Nucleus accumbens (tissue), 56 donors: ENCODE measurements at regions not wholly inside any gene's neighbourhood (a gene's known extent, or its start where the extent isn't known, plus 50 kb on each side); places are given as distances from the start of the nearest gene placed in this dataset.

Experiments used
- DNase-seq, 56 donors: peaks; one replicate each; lab custom pipeline; 2025; lab: John Stamatoyannopoulos, UW

DNA sequence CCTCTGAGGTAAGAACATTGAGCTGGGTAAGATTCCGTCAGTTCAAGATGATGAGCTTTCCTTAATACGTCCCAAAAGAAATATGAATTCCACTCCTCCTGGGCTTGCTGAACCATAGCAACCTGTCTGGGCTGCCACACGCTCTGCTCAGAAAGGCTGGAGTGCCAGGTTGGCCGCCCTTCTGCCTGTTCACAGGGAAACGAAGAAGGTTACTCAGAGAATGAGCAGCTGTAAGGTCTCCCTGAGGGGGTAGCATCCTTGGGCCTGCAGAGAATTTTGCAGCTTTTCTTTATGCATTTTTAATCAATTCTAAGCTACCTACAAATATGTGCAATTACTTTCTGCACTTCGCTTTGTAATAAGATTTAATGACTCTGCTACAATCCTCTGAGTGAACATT lies 130.7 kb upstream of the BACE2 start:
- DNase-seq: peak in 4 of 56 donors; percentile 6 to 28 (median 12)

DNA sequence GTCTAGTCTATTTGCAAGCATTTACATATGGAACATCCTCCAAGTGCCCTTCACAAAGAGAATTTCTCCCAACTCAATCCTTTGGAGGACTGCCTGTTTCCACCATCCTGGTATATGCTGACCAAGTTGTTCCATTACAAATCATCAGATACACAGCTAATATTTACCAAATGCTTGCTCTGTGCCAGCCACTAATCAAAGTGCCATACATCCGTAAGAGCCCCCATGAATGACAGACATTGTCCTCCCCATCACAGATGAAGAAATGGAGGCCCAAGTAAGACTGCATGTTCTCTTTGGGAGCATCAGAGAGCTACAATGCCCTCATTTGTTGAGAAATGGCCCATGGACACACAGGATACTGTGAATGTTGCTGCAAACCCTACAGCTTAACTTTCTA lies 130.0 kb upstream of the BACE2 start:
- DNase-seq: no peak

DNA sequence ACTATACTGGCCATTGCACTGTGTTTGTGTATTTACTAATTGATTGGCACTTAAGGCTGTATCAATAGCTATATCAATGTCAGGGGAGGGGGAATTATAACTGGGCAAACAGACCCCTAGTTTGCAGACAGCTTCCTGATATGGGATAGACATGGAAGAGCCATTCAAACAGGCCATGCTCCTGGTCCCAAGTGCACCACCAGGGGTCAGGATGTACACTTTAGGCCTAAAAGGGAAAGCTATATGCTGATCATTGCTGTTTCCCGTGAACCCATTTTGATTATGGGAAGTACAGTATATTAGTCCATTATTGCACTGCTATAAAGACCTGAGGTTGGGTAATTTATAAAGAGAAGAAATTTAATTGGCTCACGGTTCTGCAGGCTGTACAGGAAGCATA lies 124.9 kb upstream of the BACE2 start:
- DNase-seq: no peak

DNA sequence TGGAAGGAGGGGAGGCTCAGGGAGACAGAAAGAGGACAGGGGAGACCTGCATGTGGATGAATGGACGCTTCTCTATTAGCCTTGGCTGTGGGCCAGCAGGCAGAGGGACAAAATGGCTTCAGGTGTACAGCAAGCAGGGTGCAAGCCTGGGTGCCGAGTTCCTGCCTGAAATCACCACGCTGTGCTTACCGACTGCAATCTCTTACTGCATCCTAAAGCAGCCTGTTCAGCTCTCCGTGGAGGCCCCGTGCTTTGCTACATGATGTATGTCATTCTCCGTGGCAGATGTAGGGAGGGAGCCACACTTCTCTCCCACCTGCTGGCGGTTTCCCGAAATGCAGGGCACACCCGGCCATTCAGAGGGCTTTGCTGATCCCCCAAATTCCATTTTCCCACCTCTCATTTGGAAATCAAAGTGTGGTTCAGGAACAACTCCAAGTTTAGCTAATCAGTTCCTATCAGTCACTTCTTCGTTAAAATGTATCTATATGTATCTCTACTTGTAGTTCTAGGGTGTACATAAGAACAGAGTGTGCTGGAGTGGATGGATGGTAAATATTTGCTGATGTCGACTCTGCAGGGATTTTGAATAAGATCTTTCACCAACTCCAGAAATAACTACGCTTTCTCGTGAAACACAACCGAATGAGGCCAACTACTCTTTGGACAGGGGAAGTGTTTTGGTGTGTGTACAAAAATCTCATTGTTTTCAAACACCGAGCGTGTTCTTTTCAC lies 122.3 kb upstream of the BACE2 start:
- peak in 2 of 56 donors; percentile 18 to 25 for DNase-seq

DNA sequence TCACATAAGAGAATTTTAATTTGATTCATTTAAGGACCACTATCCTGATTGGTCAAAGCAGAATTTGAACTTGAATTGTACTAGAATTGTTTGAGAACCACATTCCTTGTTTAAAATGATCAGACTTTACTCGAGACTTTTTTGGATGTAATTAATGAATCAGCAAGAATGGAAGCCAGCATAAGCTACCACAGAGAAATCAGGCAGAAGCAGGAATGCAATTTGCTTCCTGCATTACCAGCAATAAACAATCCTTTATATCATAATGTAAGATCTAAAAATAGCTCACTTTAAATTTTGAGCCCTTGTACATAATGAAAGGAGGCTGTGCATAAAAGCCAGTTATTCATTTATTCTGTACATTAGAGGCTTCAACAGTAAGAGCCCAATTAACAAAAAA lies 119.8 kb upstream of the BACE2 start:
- DNase-seq: no peak

DNA sequence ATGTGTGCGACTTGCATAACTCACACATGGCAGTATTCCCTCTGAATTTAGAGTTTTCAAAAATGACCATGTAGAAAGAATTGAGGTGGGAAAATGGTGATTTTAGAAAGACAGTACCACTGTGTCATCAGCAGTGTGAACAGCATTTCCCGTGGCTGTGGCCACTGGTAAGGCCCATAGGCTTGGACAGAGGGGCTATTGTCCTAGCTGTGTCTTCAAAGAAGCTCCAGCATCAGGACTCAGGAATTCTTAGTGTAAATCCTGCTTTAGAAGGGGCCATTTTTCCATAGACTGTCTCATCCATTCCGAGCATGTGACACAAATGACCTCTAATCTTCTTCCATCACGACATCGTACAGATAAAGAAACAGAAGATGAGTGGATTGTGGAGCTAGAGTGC lies 119.3 kb upstream of the BACE2 start:
- no peak for DNase-seq

DNA sequence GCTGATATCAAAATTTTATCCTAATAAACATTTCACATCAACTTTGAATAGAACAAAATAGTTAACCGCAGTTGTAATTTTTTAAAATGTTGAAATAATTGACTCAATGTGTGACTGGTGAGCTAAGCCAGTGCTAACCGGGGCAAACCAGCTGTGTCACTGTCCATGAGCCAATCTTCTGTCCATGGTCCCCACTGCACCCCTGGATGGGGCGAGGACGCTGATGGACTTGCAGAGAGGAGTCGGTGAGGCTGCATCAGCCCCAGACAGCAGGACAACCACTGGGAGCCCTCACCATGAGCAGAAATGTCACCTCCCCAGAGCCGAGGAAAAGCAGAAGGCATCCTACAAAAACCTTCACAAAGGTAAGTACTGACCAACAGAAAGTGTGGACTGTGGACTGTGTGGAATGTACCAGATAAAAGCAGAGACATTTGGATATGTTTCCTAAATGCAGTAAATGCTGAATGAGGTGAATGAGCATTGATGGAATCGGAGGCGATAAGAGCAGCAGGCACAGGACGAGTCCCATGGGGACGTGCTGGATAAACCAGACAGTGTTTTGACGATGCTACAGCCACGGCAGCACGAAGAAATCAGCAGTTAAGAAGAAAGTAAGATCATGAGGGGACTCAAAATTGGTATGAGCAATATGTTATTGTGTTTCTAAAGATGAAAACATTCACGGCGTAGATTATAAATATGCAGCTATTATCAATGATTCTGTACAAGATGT lies 115.0 kb upstream of the BACE2 start:
- no peak for DNase-seq

DNA sequence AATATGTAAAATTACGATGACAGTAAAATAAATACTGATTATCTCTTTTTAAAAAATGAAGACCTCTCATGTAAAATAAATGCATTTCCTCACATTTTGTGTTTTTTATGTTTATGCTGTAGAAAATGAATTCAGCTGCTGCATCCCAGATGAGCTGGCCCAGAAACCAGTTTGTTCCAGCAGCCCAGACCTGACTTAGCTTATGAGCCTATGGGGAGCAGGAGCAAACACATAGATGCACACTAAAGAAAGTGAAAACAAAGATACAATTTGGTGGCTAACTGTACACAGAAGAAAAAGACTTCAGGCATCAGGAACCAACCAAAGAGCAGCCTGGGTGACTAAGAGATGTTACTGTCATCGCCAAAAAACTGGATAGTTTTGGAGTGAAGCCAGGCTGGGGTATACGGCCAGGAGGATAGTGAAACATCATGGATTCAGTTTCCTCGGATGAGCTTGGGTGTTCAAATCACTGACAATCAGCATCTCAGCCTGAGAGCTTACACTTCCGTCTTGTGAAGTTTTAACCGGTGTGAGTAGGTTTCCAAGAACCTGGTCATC lies 113.9 kb upstream of the BACE2 start:
- DNase-seq: no peak

DNA sequence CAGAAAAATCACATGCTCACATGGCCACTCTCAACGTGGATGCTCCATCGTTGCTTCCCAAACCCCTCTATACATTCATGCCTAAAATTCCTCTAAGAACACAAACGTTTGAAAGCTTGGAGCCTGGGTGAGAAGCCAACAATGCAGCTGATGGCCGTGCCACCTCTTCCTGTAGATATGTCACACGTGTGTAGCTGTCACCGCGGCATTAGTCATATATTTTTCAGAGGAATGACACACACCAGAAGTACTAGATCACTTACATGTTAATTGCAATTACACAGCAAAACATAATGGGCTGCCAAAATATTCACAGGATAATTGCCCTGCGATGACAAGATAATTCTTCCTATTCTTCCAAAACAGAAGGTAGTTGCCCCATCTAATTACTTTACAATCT lies 112.7 kb upstream of the BACE2 start:
- DNase-seq: no peak

DNA sequence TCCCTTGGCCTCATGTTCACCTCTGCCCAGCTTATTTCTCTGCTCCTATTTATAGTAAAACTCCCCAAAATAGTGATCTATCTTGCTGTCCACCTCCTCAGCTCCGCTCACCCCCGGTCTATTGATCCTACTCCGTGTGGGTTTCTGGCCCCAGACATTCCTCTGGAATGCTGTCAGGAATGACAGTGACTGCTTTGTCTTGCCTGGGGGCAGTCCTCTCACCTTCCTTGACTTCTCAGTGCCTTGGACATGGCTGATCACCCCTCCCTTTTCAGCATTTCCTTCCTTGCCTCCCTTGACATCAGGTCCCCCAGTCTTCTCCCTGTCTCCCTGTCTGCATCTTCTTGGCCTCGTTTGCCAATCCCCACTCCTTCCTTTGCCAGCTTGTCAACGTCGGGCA lies 108.1 kb upstream of the BACE2 start:
- DNase-seq: no peak

DNA sequence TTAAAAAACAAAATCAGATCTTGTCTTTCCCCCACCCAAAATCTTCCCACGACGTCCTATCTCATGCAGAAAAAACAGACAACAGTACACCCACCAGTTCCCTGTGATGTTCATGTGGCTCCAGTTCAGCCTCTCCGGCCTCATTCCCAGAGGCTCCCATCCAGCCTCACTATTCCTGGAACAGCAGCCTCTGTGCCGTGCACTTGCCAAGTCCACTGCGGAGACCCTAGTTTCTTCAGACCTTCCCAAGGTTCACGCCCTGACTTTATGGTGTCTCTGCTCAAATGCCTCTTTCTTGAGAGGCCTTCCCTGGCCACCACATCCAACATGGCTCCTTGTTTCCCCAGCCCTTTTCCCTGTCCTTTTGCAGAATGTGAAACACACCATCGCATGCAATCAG lies 106.3 kb upstream of the BACE2 start:
- DNase-seq: no peak

DNA sequence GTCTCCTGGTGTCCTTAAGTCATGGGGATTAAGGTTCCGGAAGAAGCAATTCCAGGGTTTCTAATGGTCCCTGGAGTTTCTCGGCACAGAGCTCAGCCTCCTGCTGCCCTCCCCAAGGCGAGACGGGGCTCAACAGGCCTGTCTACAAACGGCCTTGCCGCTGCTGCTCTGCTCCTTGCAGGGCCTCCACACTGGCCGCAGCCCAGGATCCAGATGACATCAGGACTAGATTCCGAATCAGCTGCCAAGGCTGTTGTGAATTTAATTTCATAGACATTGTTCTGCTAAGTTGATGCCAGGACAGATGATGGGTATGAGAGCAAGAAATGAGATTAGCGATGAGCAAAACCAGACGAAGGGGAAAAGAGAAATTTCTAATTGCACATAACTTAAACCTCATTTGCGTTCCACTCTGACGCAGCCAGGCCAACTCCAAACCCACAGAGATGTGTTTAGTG lies 103.6 kb upstream of the BACE2 start:
- DNase-seq: peak in 2 of 56 donors; percentile 15 to 29

DNA sequence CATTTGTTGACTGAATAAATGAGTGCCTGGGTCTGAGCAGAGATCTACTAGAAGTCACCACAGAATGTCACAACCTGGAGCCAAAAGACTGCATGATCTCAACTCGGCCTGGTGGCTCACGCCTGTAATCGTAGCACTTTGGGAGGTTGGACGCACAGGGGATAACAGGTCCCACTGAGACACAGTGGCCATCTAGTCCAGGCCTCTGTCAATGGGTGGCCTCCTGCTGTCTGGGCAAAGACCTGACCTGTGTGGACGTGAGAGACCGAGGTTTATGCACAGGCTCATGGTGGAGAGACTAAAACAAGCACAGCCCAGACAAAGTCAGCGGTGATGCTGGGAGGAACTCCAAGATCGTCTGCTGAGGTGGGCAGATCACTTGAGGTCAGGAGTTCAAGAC lies 103.0 kb upstream of the BACE2 start:
- no peak for DNase-seq

DNA sequence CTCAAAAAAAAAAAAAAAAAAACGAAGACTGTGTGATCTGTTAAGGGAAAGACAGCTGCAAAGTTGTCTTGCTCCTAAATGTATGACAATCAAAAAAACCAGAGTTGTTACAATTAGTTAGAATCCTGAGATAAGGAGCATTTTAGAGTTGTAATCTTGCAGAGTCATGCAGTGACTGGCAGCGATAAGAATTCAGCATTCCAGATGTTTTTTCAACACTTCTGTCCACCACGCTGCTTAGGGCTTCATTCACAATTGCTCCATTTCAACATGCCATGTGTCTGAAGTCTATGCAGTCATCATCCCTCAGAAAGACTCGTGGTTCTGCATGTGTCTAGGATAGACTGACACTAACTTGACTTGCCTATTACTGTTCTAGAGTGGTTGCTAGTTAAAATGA lies 102.4 kb upstream of the BACE2 start:
- no peak for DNase-seq

DNA sequence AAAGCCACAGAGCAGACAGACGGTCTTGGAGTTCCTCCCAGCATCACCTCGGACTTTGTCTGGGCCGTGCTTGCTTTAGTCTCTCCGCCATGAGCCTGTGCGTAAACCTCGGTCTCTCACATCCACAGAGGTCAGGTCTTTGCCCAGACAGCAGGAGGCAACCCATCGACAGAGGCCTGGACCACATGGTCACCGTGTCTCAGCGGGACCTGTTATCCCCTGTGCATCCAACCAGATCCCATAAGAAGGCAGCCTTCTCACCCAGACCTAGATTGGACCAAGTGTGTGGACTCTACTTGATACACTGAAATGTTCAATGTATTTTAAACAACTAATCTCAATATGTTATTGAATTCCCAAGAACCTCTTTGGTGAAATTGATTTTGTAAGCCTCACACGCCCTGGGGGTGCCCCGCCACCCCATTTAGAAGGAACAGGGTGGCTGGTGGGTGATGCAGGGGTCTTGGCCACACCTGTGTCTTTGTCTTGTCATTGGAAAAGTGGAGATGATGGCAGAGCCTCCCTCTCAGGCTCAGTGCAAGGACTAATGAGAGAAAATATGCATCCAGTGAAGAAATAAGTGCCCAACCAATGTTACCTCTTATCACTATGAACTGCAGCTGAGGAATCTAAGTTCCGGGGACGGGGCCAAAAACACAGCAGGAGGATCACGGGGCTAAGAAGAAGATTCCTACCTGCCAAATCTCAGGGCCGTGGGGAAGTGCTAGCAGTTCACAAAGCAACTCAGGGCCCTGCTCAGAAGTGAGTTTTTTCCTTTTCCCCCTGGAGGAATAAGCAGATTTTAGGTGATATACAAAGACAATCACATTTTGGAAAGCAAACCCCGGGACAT lies 101.6 kb upstream of the BACE2 start:
- no peak for DNase-seq

DNA sequence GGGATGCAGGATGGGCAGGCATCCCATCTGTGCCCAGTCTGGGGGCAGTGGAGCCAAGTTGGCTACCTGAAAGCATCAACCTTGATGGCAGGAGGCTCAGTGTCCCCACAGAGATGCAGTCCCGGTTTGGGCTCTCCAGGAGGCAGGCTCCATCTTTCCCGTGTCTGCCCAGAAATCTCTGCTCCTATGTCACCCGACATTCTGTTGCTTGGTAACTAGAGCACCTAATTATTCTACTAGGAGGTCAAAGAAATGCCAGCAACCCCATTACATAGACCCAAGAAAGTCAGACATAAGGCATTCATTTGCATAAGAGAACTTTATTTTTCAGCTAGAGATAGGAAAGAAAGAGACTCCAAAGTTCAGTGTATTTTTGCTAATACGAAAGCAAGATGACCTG lies 100.3 kb upstream of the BACE2 start:
- DNase-seq: no peak

DNA sequence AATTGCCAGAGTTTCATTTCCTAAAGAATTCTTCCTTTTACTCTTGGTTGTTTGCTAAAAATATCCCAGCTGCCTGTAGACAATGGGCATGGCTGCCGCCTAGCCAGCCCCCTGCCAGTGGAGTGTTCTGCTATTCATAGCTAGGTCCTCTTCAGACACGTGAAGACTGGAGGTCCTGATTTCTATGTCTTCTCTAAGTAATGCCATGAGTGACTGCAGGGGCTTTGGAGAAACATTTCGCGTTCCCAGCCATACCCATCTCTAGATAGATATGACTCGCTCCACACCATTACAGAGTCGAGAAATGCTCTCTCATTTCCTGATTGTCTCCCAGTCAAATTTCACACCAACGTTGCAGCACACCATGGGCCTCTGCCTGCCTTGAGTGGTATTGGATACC lies 99.5 kb upstream of the BACE2 start:
- peak in 10 of 56 donors; percentile 23 to 44 (median 34) for DNase-seq

DNA sequence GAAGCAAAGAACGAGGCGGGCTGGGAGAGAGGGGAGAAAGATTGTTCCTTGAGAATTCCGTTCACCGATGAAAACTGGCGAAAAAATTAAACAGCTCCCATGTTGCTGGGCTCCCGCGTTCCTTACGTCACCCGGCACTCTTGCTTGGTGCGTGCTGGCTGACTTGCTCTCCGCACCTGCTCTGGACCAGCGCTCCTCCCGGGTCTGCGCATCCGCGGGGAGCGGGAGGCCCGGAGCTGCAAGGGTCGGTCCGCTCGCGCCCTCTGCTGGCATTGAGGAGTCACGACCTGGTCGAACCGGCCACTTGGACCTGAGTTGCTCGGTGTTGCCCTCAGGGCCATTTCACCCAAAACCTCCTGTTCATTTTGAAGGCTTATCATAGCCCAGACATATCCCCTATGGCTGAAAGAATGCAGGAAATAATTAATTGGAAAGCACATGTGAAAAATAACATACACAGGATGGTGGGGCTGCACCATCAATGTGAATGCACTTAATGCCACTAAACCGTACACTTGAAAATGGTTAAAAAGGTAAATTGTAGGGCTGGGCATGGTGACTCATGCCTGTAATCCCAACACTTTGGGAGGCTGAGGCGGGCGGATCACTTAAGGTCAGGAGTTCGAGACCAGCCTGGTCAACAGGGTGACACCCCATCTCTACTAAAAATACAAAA lies 98.9 kb upstream of the BACE2 start:
- peak in 54 of 56 donors; percentile 31 to 91 (median 72) for DNase-seq

DNA sequence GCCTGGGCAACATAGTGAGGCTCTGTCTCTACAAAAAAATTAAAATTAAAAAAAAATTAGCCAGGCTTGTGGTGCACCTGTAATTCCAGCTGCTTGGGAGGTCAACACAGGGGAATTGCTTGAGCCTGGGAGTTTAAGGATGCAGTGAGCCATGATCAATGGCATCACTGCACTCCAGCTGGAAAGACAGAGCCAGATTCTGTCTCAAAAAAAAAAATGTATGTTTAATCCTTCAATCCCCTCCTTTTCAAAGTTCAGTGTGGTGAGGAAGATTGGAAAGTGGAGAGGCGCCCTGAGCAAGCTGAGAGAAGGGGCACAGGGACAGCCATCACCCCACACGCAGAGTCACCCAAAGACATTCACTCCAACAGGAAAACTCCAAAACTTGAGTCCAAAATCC lies 97.7 kb upstream of the BACE2 start:
- no peak for DNase-seq
